OCI-LY1 (cell line): ENCODE measurements at regions not wholly inside any gene's neighbourhood (a gene's known extent, or its start where the extent isn't known, plus 50 kb on each side); places are given as distances from the start of the nearest gene placed in this dataset.

Experiments
- H2AFZ ChIP-seq: fragments of 200-600 bp; sonication (generic), shearing (Covaris generic); 2 replicates; pipeline ENCODE4 v1.6.0; 2014; ENCODE audit warnings: antibody characterized with exemption, mild to moderate bottlenecking, low read length
- H3F3A ChIP-seq: fragments of 200-600 bp; sonication (generic), shearing (Covaris generic); 2 replicates; pipeline ENCODE4 v1.6.0; 2014; ENCODE audit warnings: mild to moderate bottlenecking, antibody characterized with exemption, low read length, moderate library complexity; ENCODE audit not compliant: insufficient read depth
- H3K27ac ChIP-seq: fragments of 200-600 bp; sonication (generic); 2 replicates; pipeline ENCODE4 v1.5.1; 2014; ENCODE audit warnings: low read length, mixed run types, mild to moderate bottlenecking, low read depth; ENCODE audit not compliant: poor library complexity, severe bottlenecking
- H3K27me3 ChIP-seq: fragments of 200-600 bp; sonication (generic); 2 replicates; pipeline ENCODE4 v1.6.0; 2014; ENCODE audit warnings: antibody characterized with exemption, mild to moderate bottlenecking, low read length, moderate library complexity; ENCODE audit not compliant: insufficient read depth
- H3K36me3 ChIP-seq: fragments of 200-600 bp; sonication (generic); 2 replicates; pipeline ENCODE4 v1.6.1; 2014; ENCODE audit warnings: mild to moderate bottlenecking, antibody characterized with exemption, low read length, moderate library complexity, mixed read lengths; ENCODE audit not compliant: insufficient read depth
- H3K4me1 ChIP-seq: fragments of 200-600 bp; sonication (generic); 2 replicates; pipeline ENCODE4 v1.5.1; 2014; ENCODE audit warnings: mild to moderate bottlenecking, low read length, moderate library complexity; ENCODE audit not compliant: insufficient read depth, severe bottlenecking
- H3K4me2 ChIP-seq: fragments of 200-600 bp; sonication (generic), shearing (Covaris generic); 2 replicates; pipeline ENCODE4 v1.6.1; 2014; ENCODE audit warnings: low read length
- H3K4me3 ChIP-seq: fragments of 200-600 bp; sonication (generic); 2 replicates; pipeline ENCODE4 v1.5.1; 2014; ENCODE audit warnings: low read length, low read depth, mild to moderate bottlenecking, mixed read lengths; ENCODE audit not compliant: poor library complexity, severe bottlenecking
- H3K79me2 ChIP-seq: fragments of 200-600 bp; shearing (Covaris generic); 2 replicates; pipeline ENCODE4 v1.6.1; 2016; ENCODE audit warnings: mixed run types, low read length, mixed read lengths; ENCODE audit not compliant: insufficient read depth
- H3K9ac ChIP-seq: fragments of 200-600 bp; sonication (generic), shearing (Covaris generic); 2 replicates; pipeline ENCODE4 v1.6.1; 2014; ENCODE audit warnings: mild to moderate bottlenecking, low read length, mixed read lengths
- H3K9me2 ChIP-seq: fragments of 200-600 bp; sonication (generic), shearing (Covaris generic); 2 replicates; pipeline ENCODE4 v1.6.1; 2014; ENCODE audit warnings: low read depth, mild to moderate bottlenecking, low read length, mixed read lengths
- H3K9me3 ChIP-seq: fragments of 200-600 bp; shearing (Covaris generic); 2 replicates; pipeline ENCODE4 v1.6.1; 2014; ENCODE audit warnings: low read length, mixed read lengths
- H4K20me1 ChIP-seq: fragments of 200-600 bp; sonication (generic), shearing (Covaris generic); 2 replicates; pipeline ENCODE4 v1.6.0; 2016; ENCODE audit warnings: mild to moderate bottlenecking, low read length; ENCODE audit not compliant: insufficient read depth
- EZH2 ChIP-seq: fragments of 200-600 bp; sonication (generic), shearing (Covaris generic); IDR thresholded peaks from 2 replicates; pipeline ENCODE4 v1.8.0; 2017; ENCODE audit warnings: borderline replicate concordance, mixed run types, mild to moderate bottlenecking, antibody characterized with exemption, low read length, moderate library complexity, mixed read lengths
- TF ChIP-seq, protein P1 (sequence below): fragments of 200-600 bp; sonication (generic), shearing (Covaris generic); IDR thresholded peaks from 2 replicates; pipeline ENCODE4 v1.5.1; 2017; ENCODE audit warnings: mild to moderate bottlenecking, antibody characterized with exemption, low read length, moderate library complexity, mixed read lengths

DNA sequence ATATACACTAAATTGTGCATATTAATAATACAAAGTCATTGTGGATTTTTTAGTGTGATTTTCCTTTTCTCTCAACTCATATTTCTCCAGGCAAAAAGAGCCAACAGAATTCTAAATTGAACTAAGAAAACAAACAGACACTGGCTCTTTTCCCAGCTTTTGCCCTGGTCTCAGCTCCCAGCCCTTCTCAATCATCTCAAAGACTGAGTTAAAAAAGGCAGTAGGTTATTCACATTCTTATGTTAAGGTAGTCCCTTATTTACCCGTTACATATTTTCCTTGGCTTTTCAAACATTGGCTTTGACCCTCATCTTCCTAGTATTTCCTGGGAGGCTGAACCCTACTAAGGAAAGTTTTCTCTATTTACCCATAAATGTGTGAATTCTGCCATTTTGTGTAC, 753.6 kb downstream of the LIG4 start:
- no peak overlapping the region for H3K4me3 ChIP-seq
- H3K27me3 ChIP-seq = no peaks in the 10 kb centered on the region
- no peaks in the 10 kb centered on the region for H4K20me1 ChIP-seq
- H2AFZ ChIP-seq = no peak overlapping the region
- H3K9me3 ChIP-seq = no peaks in the 10 kb centered on the region
- no peaks in the 10 kb centered on the region for H3K9me2 ChIP-seq
- no peak overlapping the region for H3K27ac ChIP-seq
- no peak for TF ChIP-seq EZH2
- TF ChIP-seq, protein P1, sequence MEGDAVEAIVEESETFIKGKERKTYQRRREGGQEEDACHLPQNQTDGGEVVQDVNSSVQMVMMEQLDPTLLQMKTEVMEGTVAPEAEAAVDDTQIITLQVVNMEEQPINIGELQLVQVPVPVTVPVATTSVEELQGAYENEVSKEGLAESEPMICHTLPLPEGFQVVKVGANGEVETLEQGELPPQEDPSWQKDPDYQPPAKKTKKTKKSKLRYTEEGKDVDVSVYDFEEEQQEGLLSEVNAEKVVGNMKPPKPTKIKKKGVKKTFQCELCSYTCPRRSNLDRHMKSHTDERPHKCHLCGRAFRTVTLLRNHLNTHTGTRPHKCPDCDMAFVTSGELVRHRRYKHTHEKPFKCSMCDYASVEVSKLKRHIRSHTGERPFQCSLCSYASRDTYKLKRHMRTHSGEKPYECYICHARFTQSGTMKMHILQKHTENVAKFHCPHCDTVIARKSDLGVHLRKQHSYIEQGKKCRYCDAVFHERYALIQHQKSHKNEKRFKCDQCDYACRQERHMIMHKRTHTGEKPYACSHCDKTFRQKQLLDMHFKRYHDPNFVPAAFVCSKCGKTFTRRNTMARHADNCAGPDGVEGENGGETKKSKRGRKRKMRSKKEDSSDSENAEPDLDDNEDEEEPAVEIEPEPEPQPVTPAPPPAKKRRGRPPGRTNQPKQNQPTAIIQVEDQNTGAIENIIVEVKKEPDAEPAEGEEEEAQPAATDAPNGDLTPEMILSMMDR = no peak
- H3K4me2 ChIP-seq = no peak overlapping the region
- H3K36me3 ChIP-seq = no peaks in the 10 kb centered on the region
- no peak overlapping the region for H3K9ac ChIP-seq
- no peaks in the 10 kb centered on the region for H3F3A ChIP-seq
- no peaks in the 10 kb centered on the region for H3K79me2 ChIP-seq
- H3K4me1 ChIP-seq = no peaks in the 10 kb centered on the region

DNA sequence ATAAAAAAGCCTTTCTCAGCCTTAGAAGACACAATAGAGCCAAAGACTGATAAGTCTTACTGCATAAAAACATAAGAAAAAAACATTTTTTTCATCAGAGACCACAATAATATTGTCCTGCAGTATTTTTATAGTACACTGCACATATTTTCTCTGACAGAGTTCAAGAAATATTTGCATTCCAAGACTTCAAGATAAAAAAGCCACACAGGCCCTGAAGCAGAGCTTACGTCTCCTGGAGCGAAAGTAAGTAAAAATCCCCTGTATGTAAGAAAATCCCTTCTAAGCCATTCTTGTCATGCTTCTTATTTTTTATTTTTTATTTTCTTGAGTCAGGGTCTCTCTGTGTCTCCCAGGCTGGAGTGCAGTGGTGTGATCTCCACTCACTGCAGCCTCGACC, 755.9 kb downstream of the LIG4 start:
- no peak overlapping the region for H3K9ac ChIP-seq
- no peak overlapping the region for H3K4me3 ChIP-seq
- H3K9me3 ChIP-seq = no peaks in the 10 kb centered on the region
- H3K36me3 ChIP-seq = no peaks in the 10 kb centered on the region
- no peaks in the 10 kb centered on the region for H3K4me1 ChIP-seq
- H3F3A ChIP-seq = no peaks in the 10 kb centered on the region
- H3K27ac ChIP-seq = no peak overlapping the region
- no peaks in the 10 kb centered on the region for H3K27me3 ChIP-seq
- TF ChIP-seq EZH2 = no peak
- TF ChIP-seq, protein P1 = no peak
- no peaks in the 10 kb centered on the region for H4K20me1 ChIP-seq
- no peak overlapping the region for H3K4me2 ChIP-seq
- H3K9me2 ChIP-seq = no peaks in the 10 kb centered on the region
- H3K79me2 ChIP-seq = no peaks in the 10 kb centered on the region
- no peak overlapping the region for H2AFZ ChIP-seq

DNA sequence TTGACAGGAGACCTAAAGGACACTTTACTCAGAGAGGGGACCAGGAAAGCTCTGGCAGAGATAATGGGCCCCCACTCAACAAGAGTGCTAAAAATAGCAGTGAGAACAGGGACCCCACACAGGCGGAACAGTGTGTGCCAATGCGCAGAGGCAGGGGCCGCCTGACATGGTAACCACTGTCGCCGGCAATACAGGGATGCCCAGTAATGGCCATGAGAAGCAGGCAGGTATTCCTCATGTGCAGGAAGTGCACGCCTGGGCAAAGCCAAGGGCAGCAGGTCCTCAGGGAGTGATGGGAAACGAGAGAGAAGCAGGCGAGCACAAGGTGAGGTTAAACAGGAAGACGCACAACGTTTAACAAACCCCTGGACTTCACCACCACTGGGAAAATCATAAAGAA, 757.1 kb downstream of the LIG4 start:
- Histone ChIP-seq H3K4me3 (no peak overlapping the region), H3K36me3 (no peaks in the 10 kb centered on the region), H3K27me3 (no peaks in the 10 kb centered on the region), H3K9me2 (no peaks in the 10 kb centered on the region), H3K4me1 (no peaks in the 10 kb centered on the region), H3F3A (no peaks in the 10 kb centered on the region), H3K9me3 (no peaks in the 10 kb centered on the region), H3K79me2 (no peaks in the 10 kb centered on the region), H3K4me2 (no peak overlapping the region), H3K9ac (no peak overlapping the region), H3K27ac (no peak overlapping the region), H4K20me1 (no peaks in the 10 kb centered on the region), H2AFZ (no peak overlapping the region)
- TF ChIP-seq, protein P1 = no peak
- TF ChIP-seq EZH2 = no peak
